K562 (cell line): ENCODE measurements at regions not wholly inside any gene's neighbourhood (a gene's known extent, or its start where the extent isn't known, plus 50 kb on each side); places are given as distances from the start of the nearest gene placed in this dataset.

Experiments used
- ATAC-seq: fragments of 200-7000 bp; cut with Tn5 transposase; 3 replicates; pipeline ENCODE4 v1.9.1; 2020; ENCODE audit warnings: moderate library complexity
- BruUV-seq: library from RNA; stranded (reverse); fragments of 400-500 nt; replicated peaks from 2 replicates; lab custom pipeline; 2021; lab: Mats Ljungman, UMichigan
- CTCF ChIA-PET: fragments of 300-600 bp; formaldehyde crosslinking; extraction: SDS; loops from one replicate; lab custom pipeline; 2021; ENCODE audit warnings: low intra/inter-chr PET ratio; lab: Yijun Ruan, JAX
- POLR2A ChIA-PET: fragments of 300-600, 350-650 bp; sonication (Branson Sonifier 250); formaldehyde crosslinking; extraction: SDS; loops from one replicate; lab custom pipeline; 2021; ENCODE audit warnings: antibody characterized with exemption, inconsistent platforms; lab: Yijun Ruan, JAX
- DNase-seq, 4 experiments: peaks; one replicate each; pipeline versions ENCODE4 v3.0.0 to v3.0.0-alpha.2; 2011 to 2018; ENCODE audit warnings: low spot score in 3 of 4, mixed read lengths in 3 of 4; ENCODE audit errors: extremely low read depth in 1 of 4
- FAIRE-seq: peaks from 2 replicates; lab custom pipeline; 2011; peaks lifted over from hg19 to GRCh38; lab: Jason Lieb, UNC
- H2AFZ ChIP-seq: 2 replicates; pipeline ENCODE4 v1.6.0; 2011; ENCODE audit warnings: low read depth, low read length, control low read depth, inconsistent platforms
- H3K27ac ChIP-seq: fragments of 200-600 bp; 3 replicates; pipeline ENCODE4 v1.8.0; 2011; ENCODE audit warnings: low read depth, mild to moderate bottlenecking, control low read depth, inconsistent platforms, low read length, moderate library complexity, mixed read lengths; ENCODE audit errors: extremely low read depth
- H3K27me3 ChIP-seq, 2 experiments: fragments of 300-600 bp in 1 of 2; 2 replicates in 1 of 2; 3 replicates in 1 of 2; pipeline versions ENCODE4 v1.6.0 to v1.8.0; 2011; ENCODE audit warnings: inconsistent platforms in 2 of 2, low read length in 2 of 2, mild to moderate bottlenecking in 1 of 2, mixed read lengths in 1 of 2, moderate library complexity in 1 of 2; ENCODE audit not compliant: control insufficient read depth in 2 of 2, insufficient read depth in 2 of 2
- H3K36me3 ChIP-seq: fragments of 300-600 bp; 3 replicates; pipeline ENCODE4 v1.8.0; 2011; ENCODE audit warnings: mild to moderate bottlenecking, low read length, inconsistent platforms; ENCODE audit not compliant: control insufficient read depth, insufficient read depth
- H3K4me1 ChIP-seq, 2 experiments: fragments of 200-600 bp in 1 of 2; replicated peaks in 1 of 2; 2 replicates in 1 of 2; 3 replicates in 1 of 2; pipeline versions ENCODE4 v1.5.1 to v1.8.0; 2011; ENCODE audit warnings: inconsistent platforms in 2 of 2, low read length in 2 of 2, mild to moderate bottlenecking in 1 of 2, mixed read lengths in 1 of 2, moderate library complexity in 1 of 2; ENCODE audit not compliant: control insufficient read depth in 2 of 2, insufficient read depth in 2 of 2
- H3K4me2 ChIP-seq: 2 replicates; pipeline ENCODE4 v1.6.1; 2011; ENCODE audit warnings: low read length, control low read depth, inconsistent platforms, mixed read lengths; ENCODE audit not compliant: insufficient read depth
- H3K4me3 ChIP-seq: fragments of 200-600 bp; sonication (generic), shearing (Covaris generic); 2 replicates; pipeline ENCODE4 v1.5.1; 2016; ENCODE audit warnings: control low read depth, inconsistent platforms
- H3K79me2 ChIP-seq: fragments of 200-600 bp; 3 replicates; pipeline ENCODE4 v1.8.0; 2011; ENCODE audit warnings: low read length, inconsistent platforms; ENCODE audit not compliant: control insufficient read depth, insufficient read depth
- H3K9ac ChIP-seq, 2 experiments: 2 replicates each; pipeline versions ENCODE4 v1.6.0 to v1.6.1; 2011; ENCODE audit warnings: low read depth in 2 of 2, low read length in 2 of 2, control low read depth in 1 of 2, inconsistent platforms in 1 of 2, mild to moderate bottlenecking in 1 of 2, mixed read lengths in 1 of 2; ENCODE audit not compliant: insufficient read depth in 1 of 2
- H3K9me1 ChIP-seq: one replicate; pipeline ENCODE4 v1.6.0; 2011; ENCODE audit warnings: inconsistent platforms, mild to moderate bottlenecking, low read length, moderate library complexity; ENCODE audit not compliant: control insufficient read depth, insufficient read depth
- H3K9me3 ChIP-seq: replicated peaks from 2 replicates; pipeline ENCODE4 v1.5.1; 2011; ENCODE audit warnings: low read depth, low read length, inconsistent platforms; ENCODE audit not compliant: control insufficient read depth, insufficient read depth
- H4K20me1 ChIP-seq: replicated peaks from 2 replicates; pipeline ENCODE4 v1.6.1; 2011; ENCODE audit warnings: low read length, inconsistent platforms, mixed read lengths; ENCODE audit not compliant: control insufficient read depth, insufficient read depth
- C11orf30 ChIP-seq: fragments of 450-650 bp; IDR thresholded peaks from 2 replicates; pipeline ENCODE4 v1.6.1; 2016; ENCODE audit warnings: low read depth, mild to moderate bottlenecking
- MAFF ChIP-seq: IDR thresholded peaks from 2 replicates; pipeline ENCODE4 v1.6.1; 2012; ENCODE audit warnings: low read length, improper control_type of control experiment
- MAFG ChIP-seq: fragments of 450-650 bp; conservative IDR thresholded peaks from 2 replicates; pipeline ENCODE4 v1.6.1; 2016; ENCODE audit warnings: missing genetic modification characterization, missing compliant biosample characterization
- MAFK ChIP-seq: IDR thresholded peaks from 2 replicates; pipeline ENCODE4 v1.6.1; 2011; ENCODE audit warnings: low read length, improper control_type of control experiment
- NCOA4 ChIP-seq: fragments of 450-650 bp; IDR thresholded peaks from 2 replicates; pipeline ENCODE4 v1.6.1; 2018; ENCODE audit warnings: mild to moderate bottlenecking; ENCODE audit not compliant: partially characterized antibody
- NFE2 ChIP-seq: IDR thresholded peaks from 2 replicates; pipeline ENCODE4 v1.6.1; 2014; ENCODE audit warnings: antibody characterized with exemption, low read depth
- RNF2 ChIP-seq: sonication (generic); IDR thresholded peaks from 2 replicates; pipeline ENCODE4 v1.6.1; 2016
- TCF7L2 ChIP-seq: fragments of 150-350 bp; IDR thresholded peaks from 2 replicates; pipeline ENCODE4 v1.6.1; 2016; ENCODE audit warnings: low read depth, mild to moderate bottlenecking, low read length, moderate library complexity
- ZBTB12 ChIP-seq: fragments of 250-450 bp; sonication (Bioruptor Pico); IDR thresholded peaks from 2 replicates; pipeline ENCODE4 v1.4.0; 2020
- ZBTB7A ChIP-seq: IDR thresholded peaks from 2 replicates; pipeline ENCODE4 v1.6.1; 2011; ENCODE audit warnings: low read depth, mild to moderate bottlenecking, low read length, moderate library complexity, borderline replicate concordance; ENCODE audit not compliant: control insufficient read depth
- ZFP1 ChIP-seq: fragments of 450-650 bp; formaldehyde crosslinking; IDR thresholded peaks from 2 replicates; pipeline ENCODE4 v1.4.0; 2020; ENCODE audit warnings: mild to moderate bottlenecking, mixed read lengths
- ZNF121 ChIP-seq: sonication (generic); formaldehyde crosslinking; conservative IDR thresholded peaks from 2 replicates; pipeline ENCODE4 v1.8.0; 2022; ENCODE audit warnings: missing genetic modification reagents
- ZNF224 ChIP-seq: sonication (generic); formaldehyde crosslinking; IDR thresholded peaks from 2 replicates; pipeline ENCODE4 v1.8.0; 2022; ENCODE audit warnings: mild to moderate bottlenecking, missing genetic modification reagents
- ZNF253 ChIP-seq: fragments of 250-450 bp; sonication (Bioruptor Pico); conservative IDR thresholded peaks from 2 replicates; pipeline ENCODE4 v1.6.1; 2021; ENCODE audit warnings: mild to moderate bottlenecking
- ZNF316 ChIP-seq: fragments of 450-650 bp; IDR thresholded peaks from 2 replicates; pipeline ENCODE4 v1.6.1; 2016
- WGBS: fragments of 100-300 bp; shearing (Covaris generic); methylation state at CpG from one replicate; pipeline ENCODE4 v1.1.6; 2016; ENCODE audit warnings: low coverage, mixed read lengths; ENCODE audit not compliant: insufficient coverage; ENCODE audit errors: missing lambda C conversion rate; 5-methylcytosine and 5-hydroxymethylcytosine counted together
- in situ Hi-C: fragments of 300-500 bp; cut with MboI; formaldehyde crosslinking; loops from 4 replicates; pipeline ENCODE4 v1.15.0; 2018; ENCODE audit warnings: inconsistent platforms, mixed read lengths
- intact Hi-C: fragments of 100-400 bp; cut with micrococcal nuclease; formaldehyde crosslinking; loops from 2 replicates; pipeline ENCODE4 v1.14.2; 2022

GRCh38 chr12:93056971-93057535, 128.0 kb upstream of the EEA1 start (continued):
- no peak for TF ChIP-seq ZBTB12 (CRISPR knock-in tag)
- no peak for TF ChIP-seq RNF2
- TF ChIP-seq NCOA4: no peak
- TF ChIP-seq ZFP1: no peak

GRCh38 chr12:93058280-93058679, 129.2 kb upstream of the EEA1 start:
- FAIRE-seq: no peak
- H3K27me3 ChIP-seq: peaks cover 4 to 18% of the 10 kb centered on the region in 2 experiments; a peak in 4 of 5 replicates
- CTCF ChIA-PET: no interaction called here
- no TSS peak for BruUV-seq
- no peak overlapping the region for H3K27ac ChIP-seq
- no peaks in the 10 kb centered on the region for H4K20me1 ChIP-seq
- no peak overlapping the region for H3K4me2 ChIP-seq
- H3K9me1 ChIP-seq: no peaks in the 10 kb centered on the region
- 30% methylated on average over 6 of the region's 7 CpGs for WGBS
- no peaks in the 10 kb centered on the region for H3K36me3 ChIP-seq
- no peak for ATAC-seq
- no peaks in the 10 kb centered on the region for H3K9me3 ChIP-seq
- DNase-seq: no peak
- H3K79me2 ChIP-seq: no peaks in the 10 kb centered on the region
- H2AFZ ChIP-seq: no peak overlapping the region
- POLR2A ChIA-PET: no interaction called here
- no peak overlapping the region for H3K4me3 ChIP-seq
- in situ Hi-C loops: no loop called here
- TF ChIP-seq MAFF (0 out of 2 replicates have a peak, but pooled peaks have one; percentile 12), ZNF121 (no peak), ZBTB7A (no peak), TCF7L2 (no peak), MAFG (tag) (peak; percentile 66), MAFK (peak; percentile 27; the same call in 1 of the 2 replicates), ZNF253 (CRISPR knock-in tag) (no peak), NFE2 (peak; percentile 50), ZNF224 (CRISPR knock-in tag) (no peak), C11orf30 (peak; percentile 79), ZNF316 (peak; percentile 69)
- H3K4me1 ChIP-seq: peaks cover 0 to 4% of the 10 kb centered on the region in 2 experiments; a peak in 1 of 5 replicates
- no peak overlapping the region for H3K9ac ChIP-seq
- intact Hi-C loops: no loop called here
